Tibial nerve (tissue), 4 donors: ENCODE measurements at regions not wholly inside any gene's neighbourhood (a gene's known extent, or its start where the extent isn't known, plus 50 kb on each side); places are given as distances from the start of the nearest gene placed in this dataset.

Experiments
- CTCF ChIP-seq, 5 experiments: fragments of 200-600 bp in 3 of 5; fragments of 450-650 bp in 2 of 5; sonication (generic) in 3 of 5; IDR thresholded peaks; one replicate each; pipeline ENCODE4 v1.5.1; 2016 to 2019; ENCODE audit warnings: antibody characterized with exemption in 5 of 5, mild to moderate bottlenecking in 3 of 5, moderate library complexity in 2 of 5
- EP300 ChIP-seq, 2 donors: sonication (generic); formaldehyde crosslinking; IDR thresholded peaks; one replicate each; pipeline ENCODE4 v1.6.1; 2017; ENCODE audit warnings: antibody characterized with exemption in 2 of 2, mild to moderate bottlenecking in 1 of 2
- POLR2A ChIP-seq, 2 donors: fragments of 450-650 bp; IDR thresholded peaks; one replicate each; pipeline ENCODE4 v1.6.1; 2017; ENCODE audit warnings: antibody characterized with exemption in 2 of 2, mild to moderate bottlenecking in 2 of 2, moderate library complexity in 2 of 2

GRCh38 chr9:1461812-1462211, 411.7 kb downstream of the DMRT2 start:
- TF ChIP-seq CTCF (IDR thresholded peaks at IDR 0.05) (no peak), POLR2A (IDR thresholded peaks at IDR 0.05) (no peak), EP300 (IDR thresholded peaks at IDR 0.05) (no peak)
